ENCODE measurements at regions not wholly inside any gene's neighbourhood (a gene's known extent, or its start where the extent isn't known, plus 50 kb on each side); places are given as distances from the start of the nearest gene placed in this dataset.

GRCh38 chr4:153997516-153997915 is 208.6 kb upstream of the SFRP2 start:
- TF ChIP-seq KLF5 (IDR thresholded peaks at IDR 0.05; ENCODE audit: partially characterized antibody) (no peak), EZH2 (IDR thresholded peaks at IDR 0.05; ENCODE audit: borderline replicate concordance, control insufficient read depth, low read depth, low read length) (no peak), NFIC (IDR thresholded peaks at IDR 0.05; ENCODE audit: low read depth, low read length) (no peak), CTCF (IDR thresholded peaks at IDR 0.05 in 2 of 3, conservative IDR thresholded peaks at IDR 0.05 in 1 of 3; ENCODE audit: control insufficient read depth in 2 of 3, extremely low read depth in 1 of 3, insufficient read depth in 1 of 3, low read depth in 3 of 3, low read length in 3 of 3) (no peak)
